HL-60/S4 (cell line): ENCODE measurements at regions not wholly inside any gene's neighbourhood (a gene's known extent, or its start where the extent isn't known, plus 50 kb on each side); places are given as distances from the start of the nearest gene placed in this dataset.

ENCODE experiments used
- in situ Hi-C: fragments of 300-500 bp; cut with MboI; formaldehyde crosslinking; loops from 2 replicates; pipeline ENCODE4 v1.14.3; 2022; ENCODE audit warnings: low sequenced_read_pairs

- in situ Hi-C loops, result no loop called here
Measured at GRCh38 chr7:52285689-52286088, 749.7 kb upstream of the POM121L12 start.

GRCh38 chr7:52283335-52283734 lies 752.1 kb upstream of the POM121L12 start:
- in situ Hi-C loops, result no loop called here

- in situ Hi-C loops, result no loop called here
Measured at GRCh38 chr7:52273685-52274610, 761.5 kb upstream of the POM121L12 start.

GRCh38 chr7:52271703-52272102 lies 763.7 kb upstream of the POM121L12 start:
- in situ Hi-C loops, result no loop called here

GRCh38 chr7:52270301-52270700 lies 765.1 kb upstream of the POM121L12 start:
- in situ Hi-C loops, result no loop called here

GRCh38 chr7:52269669-52270068 lies 765.8 kb upstream of the POM121L12 start:
- in situ Hi-C loops, result no loop called here

- in situ Hi-C loops, result no loop called here
Measured at GRCh38 chr7:52261057-52261456, 774.4 kb upstream of the POM121L12 start.

- in situ Hi-C loops, result no loop called here
Measured at GRCh38 chr7:52260046-52260665, 775.3 kb upstream of the POM121L12 start.

- in situ Hi-C loops, result no loop called here
Measured at GRCh38 chr7:52257890-52258289, 777.5 kb upstream of the POM121L12 start.

GRCh38 chr7:52254396-52255010 lies 780.9 kb upstream of the POM121L12 start:
- in situ Hi-C loops, result no loop called here

GRCh38 chr7:52253953-52254352 lies 781.5 kb upstream of the POM121L12 start:
- in situ Hi-C loops, result no loop called here

- in situ Hi-C loops, result no loop called here
Measured at GRCh38 chr7:52249741-52250140, 785.7 kb upstream of the POM121L12 start.

- in situ Hi-C loops, result no loop called here
Measured at GRCh38 chr7:52247518-52247917, 787.9 kb upstream of the POM121L12 start.

GRCh38 chr7:52243685-52244084 lies 791.7 kb upstream of the POM121L12 start:
- in situ Hi-C loops, result no loop called here

GRCh38 chr7:52233248-52233647 lies 802.2 kb upstream of the POM121L12 start:
- in situ Hi-C loops, result no loop called here

GRCh38 chr7:52211930-52212329 lies 823.5 kb upstream of the POM121L12 start:
- in situ Hi-C loops, result no loop called here

GRCh38 chr7:52209614-52210013 lies 825.8 kb upstream of the POM121L12 start:
- in situ Hi-C loops, result no loop called here

- in situ Hi-C loops, result no loop called here
Measured at GRCh38 chr7:52197221-52197620, 838.2 kb upstream of the POM121L12 start.

- in situ Hi-C loops, result no loop called here
Measured at GRCh38 chr7:52195664-52196063, 839.8 kb upstream of the POM121L12 start.

- in situ Hi-C loops, result no loop called here
Measured at GRCh38 chr7:52189153-52189778, 846.2 kb upstream of the POM121L12 start.

- in situ Hi-C loops, result no loop called here
Measured at GRCh38 chr7:52184006-52184703, 851.3 kb upstream of the POM121L12 start.
